ENCODE measurements at regions not wholly inside any gene's neighbourhood (a gene's known extent, or its start where the extent isn't known, plus 50 kb on each side); places are given as distances from the start of the nearest gene placed in this dataset.

- H3K4me1 ChIP-seq (ENCODE audit: control insufficient read depth, extremely low read depth, insufficient read depth, low read length) = no peaks in the 10 kb centered on the region
- no TSS peak for BruUV-seq (replicated peaks)
- no peak overlapping the region for H3K9ac ChIP-seq (replicated peaks; ENCODE audit: extremely low read depth, insufficient read depth, low read length)
- POLR2A ChIA-PET = no interaction called here
- no peaks in the 10 kb centered on the region for H3K9me3 ChIP-seq (replicated peaks; ENCODE audit: control insufficient read depth, insufficient read depth, low read length)
- no peaks in the 10 kb centered on the region for H3K79me2 ChIP-seq (ENCODE audit: control insufficient read depth, insufficient read depth, low read length)
- H3K4me3 ChIP-seq (replicated peaks in 1 of 3; ENCODE audit: insufficient read depth in 1 of 3, low read depth in 1 of 3, low read length in 3 of 3) = no peak overlapping the region
- intact Hi-C loops (cut with micrococcal nuclease) (no loop called here), dilution Hi-C loops (cut with MboI; ENCODE audit: extremely low pct_ligation_motif_present, low sequenced_read_pairs) (no loop called here)
- H3K27ac ChIP-seq (ENCODE audit: insufficient read depth, low read depth, low read length) = no peak overlapping the region
- no peaks in the 10 kb centered on the region for H4K20me1 ChIP-seq (replicated peaks; ENCODE audit: control insufficient read depth, extremely low read depth, insufficient read depth, low read length)
- H2AFZ ChIP-seq (ENCODE audit: low read depth, low read length) = no peak overlapping the region
- no peak for TF ChIP-seq FOS (IDR thresholded peaks at IDR 0.05; ENCODE audit: borderline replicate concordance, insufficient read depth, low read length)
- TF ChIP-seq POLR2AphosphoS5 (IDR thresholded peaks at IDR 0.05; ENCODE audit: insufficient read depth, low read depth, low read length) = no peak
- no peak for TF ChIP-seq JUN (IDR thresholded peaks at IDR 0.05; ENCODE audit: borderline replicate concordance, insufficient read depth, insufficient read length, low read depth)
- TF ChIP-seq GATA2 (IDR thresholded peaks at IDR 0.05; ENCODE audit: insufficient read depth, insufficient read length, low read depth, low read length) = no peak
- no peak for TF ChIP-seq POLR2A (IDR thresholded peaks at IDR 0.05; ENCODE audit: low read depth, low read length)
- TF ChIP-seq EZH2 (IDR thresholded peaks at IDR 0.05; ENCODE audit: borderline replicate concordance, low read depth, low read length, severe bottlenecking) = no peak
- no peak for TF ChIP-seq CTCF (IDR thresholded peaks at IDR 0.05; ENCODE audit: extremely low read depth in 1 of 2, insufficient read depth in 1 of 2, low read depth in 1 of 2, low read length in 2 of 2)
- TF ChIP-seq MYC (IDR thresholded peaks at IDR 0.05; ENCODE audit: low read depth, low read length) = no peak
- TF ChIP-seq MAX (IDR thresholded peaks at IDR 0.05; ENCODE audit: insufficient read depth, insufficient read length) = no peak
- no peak overlapping the region for H3K4me2 ChIP-seq (ENCODE audit: insufficient read depth, low read length)
- CTCF ChIA-PET = no interaction called here
- no peaks in the 10 kb centered on the region for H3K27me3 ChIP-seq (ENCODE audit: control insufficient read depth in 2 of 2, insufficient read depth in 2 of 2, low read length in 2 of 2)
- H3K9me1 ChIP-seq (replicated peaks; ENCODE audit: control insufficient read depth, extremely low read depth, insufficient read depth, low read length) = no peaks in the 10 kb centered on the region
- no peaks in the 10 kb centered on the region for H3K36me3 ChIP-seq (ENCODE audit: control insufficient read depth in 2 of 2, extremely low read depth in 1 of 2, insufficient read depth in 2 of 2, low read length in 2 of 2)
- no peak for FAIRE-seq
- DNase-seq (ENCODE audit: low read depth, low spot score) = no peak
Measured at GRCh38 chr2:195582188-195582587, 74.8 kb upstream of the SLC39A10 start.

Data from endothelial cell of umbilical vein (primary cell).